Activated CD4-positive, alpha-beta T cell treated with anti-CD3 and anti-CD28 coated beads, Interleukin-2, amount 10 ng/mL, durations not matched to agents 7 days and 5 days (primary cell): ENCODE measurements at regions not wholly inside any gene's neighbourhood (a gene's known extent, or its start where the extent isn't known, plus 50 kb on each side); places are given as distances from the start of the nearest gene placed in this dataset.

Experiments used
- CTCF ChIA-PET: fragments of 350-600 bp; sonication (Branson Sonifier 250); formaldehyde crosslinking; loops from one replicate; lab custom pipeline; 2021; ENCODE audit warnings: antibody characterized with exemption; lab: Charles Lee
- POLR2A ChIA-PET: fragments of 350-600 bp; sonication (Branson Sonifier 250); formaldehyde crosslinking; loops from one replicate; lab custom pipeline; 2021; ENCODE audit warnings: antibody characterized with exemption; lab: Charles Lee
- DNase-seq: peaks from one replicate; pipeline ENCODE4 v3.0.0-alpha.2; 2020
- H3K27ac Mint-ChIP-seq: one replicate; pipeline ENCODE4 v1.8.0; 2021; ENCODE audit warnings: mild to moderate bottlenecking, moderate library complexity, mixed read lengths
- H3K27me3 Mint-ChIP-seq: one replicate; pipeline ENCODE4 v1.8.0; 2021; ENCODE audit warnings: mixed read lengths
- H3K36me3 Mint-ChIP-seq: one replicate; pipeline ENCODE4 v1.8.0; 2021; ENCODE audit warnings: low read depth, mixed read lengths
- H3K4me1 Mint-ChIP-seq: one replicate; pipeline ENCODE4 v1.8.0; 2021; ENCODE audit warnings: mixed read lengths
- H3K4me3 Mint-ChIP-seq: one replicate; pipeline ENCODE4 v1.8.0; 2021; ENCODE audit warnings: mild to moderate bottlenecking, moderate library complexity, mixed read lengths
- H3K9me3 Mint-ChIP-seq: one replicate; pipeline ENCODE4 v1.8.0; 2021; ENCODE audit warnings: mixed read lengths

DNA sequence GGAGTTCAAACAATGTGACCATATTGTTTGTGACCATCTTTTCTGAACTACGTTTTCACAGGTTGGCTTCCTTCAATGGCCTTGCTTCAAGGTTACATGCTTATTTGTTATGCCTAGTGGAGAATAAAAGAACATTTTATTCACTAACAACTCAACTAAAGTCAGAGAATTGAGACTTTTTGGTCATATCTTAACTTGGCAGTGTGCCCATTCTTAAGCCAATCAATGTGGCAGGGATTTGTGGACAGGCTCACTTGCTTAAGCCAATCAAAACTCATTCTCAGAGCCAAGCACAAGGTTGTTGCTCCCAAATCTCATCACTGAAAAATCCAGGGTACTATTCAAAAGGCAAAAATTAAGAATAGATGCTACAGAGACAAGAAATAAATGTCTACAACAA is 455.8 kb upstream of the FAT3 start:
- Mint-ChIP-seq H3K36me3 (no peaks in the 10 kb centered on the region), H3K4me3 (no peak overlapping the region), H3K9me3 (peaks cover 2% of the 10 kb centered on the region), H3K27ac (no peak overlapping the region), H3K27me3 (no peaks in the 10 kb centered on the region), H3K4me1 (no peaks in the 10 kb centered on the region)
- ChIA-PET CTCF (no interaction called here), POLR2A (no interaction called here)
- no peak for DNase-seq

DNA sequence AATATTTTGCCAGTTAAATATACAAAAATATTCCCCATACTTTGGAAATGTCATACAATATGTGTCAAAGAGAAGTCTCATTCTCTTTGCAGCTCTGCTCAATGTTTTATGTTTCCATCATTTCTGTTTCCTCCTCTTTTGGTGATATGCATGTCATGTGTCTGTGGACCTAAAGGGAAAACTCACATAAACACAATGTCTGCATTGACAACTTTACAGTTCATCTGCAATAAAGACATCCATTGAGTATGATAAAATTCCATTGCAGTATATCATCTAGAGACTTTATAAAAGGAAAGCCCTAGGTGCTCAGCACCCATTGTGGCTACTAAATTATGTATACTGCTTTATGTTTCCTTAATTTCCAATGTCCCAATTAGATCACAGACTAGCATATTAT is 461.3 kb upstream of the FAT3 start:
- ChIA-PET POLR2A (no interaction called here), CTCF (no interaction called here)
- Mint-ChIP-seq H3K9me3 (peaks cover 2% of the 10 kb centered on the region), H3K27me3 (no peaks in the 10 kb centered on the region), H3K36me3 (no peaks in the 10 kb centered on the region), H3K4me3 (no peak overlapping the region), H3K27ac (no peak overlapping the region), H3K4me1 (no peaks in the 10 kb centered on the region)
- no peak for DNase-seq

- no peak overlapping the region for H3K27ac Mint-ChIP-seq
- ChIA-PET CTCF (no interaction called here), POLR2A (no interaction called here)
- no peaks in the 10 kb centered on the region for H3K4me1 Mint-ChIP-seq
- H3K36me3 Mint-ChIP-seq, result no peaks in the 10 kb centered on the region
- H3K9me3 Mint-ChIP-seq, result peaks cover 8% of the 10 kb centered on the region
- DNase-seq, result no peak
- H3K27me3 Mint-ChIP-seq, result no peaks in the 10 kb centered on the region
- H3K4me3 Mint-ChIP-seq, result no peak overlapping the region
Measured at GRCh38 chr11:91761406-91762025, 463.1 kb upstream of the FAT3 start.

DNA sequence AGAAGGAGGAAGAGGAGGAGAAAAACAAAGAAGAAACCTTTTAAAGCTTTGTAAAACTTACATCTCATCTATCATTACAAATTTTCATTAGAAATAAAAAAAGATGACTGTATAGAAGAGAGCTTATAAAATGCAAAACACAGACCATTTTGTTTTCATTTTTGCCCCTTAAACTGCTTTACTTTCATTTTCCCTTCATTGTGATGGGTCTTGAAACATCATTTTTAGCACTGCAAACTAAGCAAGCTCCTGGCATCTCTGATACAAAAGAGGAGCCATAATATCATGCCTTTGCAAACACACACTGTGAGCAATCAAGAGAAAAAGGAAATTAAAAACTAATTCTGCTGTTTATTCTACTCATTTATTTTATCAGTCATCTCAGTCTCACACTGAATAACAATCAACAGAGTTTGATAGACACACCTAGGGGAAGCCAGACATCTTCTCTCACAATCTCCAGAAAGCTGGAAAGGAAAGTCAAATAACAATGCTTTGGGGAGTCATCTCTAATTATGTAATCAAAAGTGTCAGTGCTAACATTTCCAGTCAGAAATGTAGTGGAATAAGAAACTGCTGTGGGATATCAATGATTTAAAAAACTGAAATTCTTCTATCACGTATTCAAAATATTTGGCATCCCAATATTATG is 467.7 kb upstream of the FAT3 start:
- DNase-seq, result no peak
- H3K4me1 Mint-ChIP-seq, result no peaks in the 10 kb centered on the region
- peaks cover 8% of the 10 kb centered on the region for H3K9me3 Mint-ChIP-seq
- no peaks in the 10 kb centered on the region for H3K36me3 Mint-ChIP-seq
- H3K27ac Mint-ChIP-seq, result no peak overlapping the region
- CTCF ChIA-PET, result no interaction called here
- H3K4me3 Mint-ChIP-seq, result no peak overlapping the region
- POLR2A ChIA-PET, result no interaction called here
- H3K27me3 Mint-ChIP-seq, result no peaks in the 10 kb centered on the region

DNA sequence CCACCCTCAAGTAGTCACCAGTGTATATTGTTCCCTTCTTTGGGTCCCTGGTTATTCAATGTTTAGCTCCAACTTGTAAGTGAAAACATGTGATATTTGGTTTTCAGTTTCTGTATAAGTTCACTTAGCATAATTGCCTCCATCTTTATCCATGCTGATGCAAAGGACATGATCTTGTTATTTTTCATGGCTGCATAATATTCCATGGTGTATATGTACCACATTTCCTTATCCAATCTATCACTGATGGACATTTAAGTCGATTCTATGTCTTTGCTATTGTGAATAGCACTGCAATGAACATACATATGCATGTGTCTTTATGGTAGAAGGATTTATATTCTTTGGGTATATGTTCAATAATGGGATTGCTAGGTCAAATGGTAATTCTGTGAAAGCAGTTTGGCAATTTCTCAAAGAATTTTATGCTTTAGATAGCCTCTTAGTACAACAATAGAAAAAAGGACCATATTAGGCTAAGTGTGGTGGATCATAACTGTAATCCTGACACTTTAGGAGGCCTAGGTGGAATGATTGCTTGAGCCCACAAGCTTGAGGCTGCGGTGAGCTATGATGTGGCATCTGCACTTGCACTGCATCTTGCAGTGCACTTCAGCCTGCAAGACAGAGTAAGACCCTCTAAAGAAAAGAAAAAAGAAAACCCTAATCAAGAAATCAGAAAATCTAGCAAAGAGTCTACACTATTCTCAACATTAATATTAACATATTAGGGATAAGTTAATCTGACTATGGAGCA is 468.5 kb upstream of the FAT3 start:
- Mint-ChIP-seq H3K4me3 (no peak overlapping the region), H3K36me3 (no peaks in the 10 kb centered on the region), H3K4me1 (no peaks in the 10 kb centered on the region), H3K9me3 (peaks cover 8% of the 10 kb centered on the region), H3K27me3 (no peaks in the 10 kb centered on the region), H3K27ac (no peak overlapping the region)
- no peak for DNase-seq
- ChIA-PET POLR2A (no interaction called here), CTCF (no interaction called here)

DNA sequence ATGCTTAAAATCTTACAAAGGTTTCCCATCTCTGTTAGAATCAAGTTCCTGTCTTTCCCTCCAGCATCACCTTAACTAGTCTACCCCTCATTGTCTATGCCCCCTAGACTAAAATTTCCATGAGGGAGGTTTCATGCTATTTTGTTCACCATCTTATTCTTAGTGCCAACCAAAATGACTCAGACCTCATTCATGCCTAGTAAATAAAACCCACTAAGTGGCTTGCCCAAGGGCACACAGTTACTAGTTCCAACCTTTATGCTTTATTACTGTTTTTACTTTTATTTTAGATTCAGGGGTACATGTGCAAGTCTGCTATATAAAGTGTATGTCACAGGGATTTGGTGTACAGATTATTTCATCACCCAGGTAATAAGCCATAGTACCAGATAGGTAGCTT is 469.1 kb upstream of the FAT3 start:
- Mint-ChIP-seq H3K27me3 (no peaks in the 10 kb centered on the region), H3K4me3 (no peak overlapping the region), H3K9me3 (peaks cover 8% of the 10 kb centered on the region), H3K36me3 (no peaks in the 10 kb centered on the region), H3K4me1 (no peaks in the 10 kb centered on the region), H3K27ac (no peak overlapping the region)
- CTCF ChIA-PET, result no interaction called here
- DNase-seq, result no peak
- POLR2A ChIA-PET, result no interaction called here

DNA sequence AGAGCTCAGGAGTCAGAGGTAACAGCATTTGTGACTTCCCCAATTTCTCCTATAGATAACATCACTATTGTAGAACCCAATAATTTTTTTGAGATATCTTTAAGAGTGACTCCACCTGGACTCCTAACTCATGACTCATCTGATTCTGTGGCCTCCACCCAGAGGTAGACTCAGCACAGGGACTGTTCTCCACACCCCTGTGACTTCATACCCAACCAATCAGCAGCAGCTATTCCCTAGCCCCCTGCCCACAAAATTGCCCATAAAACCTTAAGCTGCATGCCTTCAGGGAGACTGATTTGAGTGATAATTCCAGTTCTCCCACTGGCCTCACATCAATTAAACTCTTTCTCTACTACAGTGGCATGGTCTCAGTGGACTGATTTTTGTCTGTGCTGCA is 475.4 kb upstream of the FAT3 start:
- POLR2A ChIA-PET, result no interaction called here
- Mint-ChIP-seq H3K9me3 (peaks cover 6% of the 10 kb centered on the region), H3K36me3 (no peaks in the 10 kb centered on the region), H3K4me3 (no peak overlapping the region), H3K27me3 (no peaks in the 10 kb centered on the region), H3K4me1 (no peaks in the 10 kb centered on the region), H3K27ac (no peak overlapping the region)
- no peak for DNase-seq
- CTCF ChIA-PET, result no interaction called here

DNA sequence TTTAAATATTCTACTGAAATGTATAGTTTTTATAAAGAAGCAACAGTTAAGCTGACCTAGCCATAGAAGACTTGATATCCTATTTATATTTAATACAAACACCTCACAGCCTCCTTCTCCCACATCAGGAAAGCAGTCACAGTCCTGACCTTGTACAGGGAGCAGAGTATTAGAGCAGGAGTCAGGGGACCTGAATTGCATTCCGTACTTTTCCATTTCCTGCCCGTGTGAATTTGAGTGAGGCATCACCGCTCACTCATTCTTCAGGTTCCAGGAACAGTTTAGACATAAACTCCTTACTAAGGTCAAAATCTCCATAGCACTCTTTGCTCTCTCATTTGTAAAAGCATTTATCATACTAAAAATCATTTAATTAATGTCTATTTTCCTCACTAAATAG is 482.5 kb upstream of the FAT3 start:
- CTCF ChIA-PET, result no interaction called here
- no peaks in the 10 kb centered on the region for H3K4me1 Mint-ChIP-seq
- no peaks in the 10 kb centered on the region for H3K27me3 Mint-ChIP-seq
- no peak overlapping the region for H3K4me3 Mint-ChIP-seq
- POLR2A ChIA-PET, result no interaction called here
- H3K27ac Mint-ChIP-seq, result no peak overlapping the region
- peaks cover 2% of the 10 kb centered on the region for H3K9me3 Mint-ChIP-seq
- H3K36me3 Mint-ChIP-seq, result no peaks in the 10 kb centered on the region
- DNase-seq, result no peak

DNA sequence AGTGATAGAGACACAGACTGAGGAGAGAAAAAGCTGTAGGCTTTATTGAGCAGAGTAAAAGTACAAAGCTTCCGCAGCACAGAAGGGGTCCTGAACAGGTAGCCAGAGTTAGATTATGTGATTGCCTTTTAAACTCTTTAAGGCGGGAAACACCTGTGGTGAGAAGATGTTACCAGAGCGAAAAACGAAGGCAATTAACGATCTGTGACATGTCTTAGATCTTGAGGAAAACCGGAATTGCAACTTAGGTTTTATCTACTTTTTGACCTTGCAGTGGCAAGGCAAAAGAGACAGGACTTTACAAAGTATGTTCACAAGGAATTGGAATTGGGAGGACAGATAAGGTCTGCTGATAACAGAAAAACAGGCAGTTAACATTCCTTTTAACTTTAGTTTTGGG is 493.6 kb upstream of the FAT3 start:
- H3K36me3 Mint-ChIP-seq, result no peaks in the 10 kb centered on the region
- DNase-seq, result no peak
- no peaks in the 10 kb centered on the region for H3K4me1 Mint-ChIP-seq
- no peak overlapping the region for H3K4me3 Mint-ChIP-seq
- no peaks in the 10 kb centered on the region for H3K27me3 Mint-ChIP-seq
- H3K27ac Mint-ChIP-seq, result no peak overlapping the region
- ChIA-PET CTCF (no interaction called here), POLR2A (no interaction called here)
- H3K9me3 Mint-ChIP-seq, result peaks cover 11% of the 10 kb centered on the region

GRCh38 chr11:91730620-91731019 is 494.0 kb upstream of the FAT3 start:
- Mint-ChIP-seq H3K36me3 (no peaks in the 10 kb centered on the region), H3K4me1 (no peaks in the 10 kb centered on the region), H3K4me3 (no peak overlapping the region), H3K27me3 (no peaks in the 10 kb centered on the region), H3K27ac (no peak overlapping the region), H3K9me3 (peaks cover 9% of the 10 kb centered on the region)
- no peak for DNase-seq
- ChIA-PET POLR2A (no interaction called here), CTCF (no interaction called here)

DNA sequence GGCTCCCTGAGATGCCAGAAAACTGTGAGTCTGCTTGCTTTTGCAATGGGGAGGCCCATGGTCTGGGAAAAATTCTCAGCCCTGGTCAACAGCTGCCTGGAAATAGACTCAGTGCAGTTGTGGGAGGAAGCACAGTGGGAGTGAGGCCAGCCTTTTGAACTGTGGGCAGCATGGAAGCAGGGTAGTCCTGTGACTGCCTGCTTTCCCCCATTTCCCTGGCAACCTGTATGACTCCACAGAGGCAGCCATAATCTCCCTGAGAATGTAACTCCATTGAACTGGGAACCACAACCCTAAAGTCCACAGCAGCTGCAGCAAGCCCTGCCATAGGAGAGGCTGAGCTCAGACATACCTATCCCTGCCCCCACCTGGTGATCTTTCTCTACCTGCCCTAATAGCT is 494.6 kb upstream of the FAT3 start:
- Mint-ChIP-seq H3K9me3 (peaks cover 9% of the 10 kb centered on the region), H3K4me3 (no peak overlapping the region), H3K4me1 (no peaks in the 10 kb centered on the region), H3K36me3 (no peaks in the 10 kb centered on the region), H3K27ac (no peak overlapping the region), H3K27me3 (no peaks in the 10 kb centered on the region)
- DNase-seq, result no peak
- ChIA-PET POLR2A (no interaction called here), CTCF (no interaction called here)

- Mint-ChIP-seq H3K27me3 (no peaks in the 10 kb centered on the region), H3K4me3 (no peak overlapping the region), H3K4me1 (no peaks in the 10 kb centered on the region), H3K27ac (no peak overlapping the region), H3K36me3 (no peaks in the 10 kb centered on the region), H3K9me3 (peaks cover 5% of the 10 kb centered on the region)
- CTCF ChIA-PET, result no interaction called here
- no peak for DNase-seq
- POLR2A ChIA-PET, result no interaction called here
Measured at GRCh38 chr11:91717169-91717568, 507.4 kb upstream of the FAT3 start.

GRCh38 chr11:91707652-91708482 is 516.8 kb upstream of the FAT3 start:
- Mint-ChIP-seq H3K9me3 (peaks cover 4% of the 10 kb centered on the region), H3K4me3 (no peak overlapping the region), H3K36me3 (no peaks in the 10 kb centered on the region), H3K27ac (no peak overlapping the region), H3K27me3 (no peaks in the 10 kb centered on the region), H3K4me1 (no peaks in the 10 kb centered on the region)
- no peak for DNase-seq
- ChIA-PET POLR2A (interaction anchor here (0.8 kb wide), 1 partner anchor 153 kb away, joined by 4 read pairs; no protein-coding TSS in a partner anchor), CTCF (no interaction called here)
